ENCODE measurements at regions not wholly inside any gene's neighbourhood (a gene's known extent, or its start where the extent isn't known, plus 50 kb on each side); places are given as distances from the start of the nearest gene placed in this dataset.

DNA sequence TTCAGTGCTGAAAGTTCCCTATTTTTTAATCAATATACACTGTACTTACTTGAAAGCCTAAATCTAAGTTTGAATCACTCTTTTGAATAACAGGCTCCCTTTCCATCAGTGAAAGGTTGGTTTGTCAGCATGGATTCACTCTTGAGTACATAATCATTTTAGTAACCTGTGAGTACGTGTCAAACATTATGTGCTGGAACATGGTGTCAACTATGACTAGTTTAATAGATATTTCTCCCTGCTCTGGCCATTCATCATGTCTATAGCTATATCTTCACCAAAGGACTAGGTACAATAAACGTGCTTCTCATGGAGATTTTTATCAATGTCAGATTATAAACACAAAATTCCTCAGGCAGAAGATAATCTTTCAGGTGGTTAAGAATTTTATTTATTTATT is 61.7 kb upstream of the MDFIC start:
- no peak for DNase-seq

GRCh38 chr7:114862406-114862805 is 59.5 kb upstream of the MDFIC start:
- DNase-seq = no peak

GRCh38 chr7:114864278-114864677 is 57.6 kb upstream of the MDFIC start:
- no peak for DNase-seq

DNA sequence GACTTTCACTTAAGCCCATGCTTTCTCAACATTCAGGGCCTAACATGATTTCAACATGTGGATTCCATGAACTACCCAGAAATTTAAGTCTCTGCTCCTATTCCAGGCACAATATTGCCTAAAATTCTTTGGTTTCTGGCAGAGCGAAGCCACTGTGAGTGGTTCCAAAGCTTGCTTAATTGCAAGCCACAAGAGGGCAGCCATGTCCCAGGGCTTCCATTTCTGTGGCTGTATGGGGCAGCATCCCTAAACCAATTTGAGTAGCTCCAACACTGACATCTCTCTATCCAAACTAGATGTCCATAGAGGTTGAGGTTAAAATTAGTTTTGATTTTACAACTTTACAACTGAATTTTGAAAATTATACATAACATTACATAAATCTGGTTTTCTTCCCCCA is 56.3 kb upstream of the MDFIC start:
- DNase-seq = peak; percentile 63 to 67
